Superior temporal gyrus (tissue), 1 donor: ENCODE measurements at regions not wholly inside any gene's neighbourhood (a gene's known extent, or its start where the extent isn't known, plus 50 kb on each side); places are given as distances from the start of the nearest gene placed in this dataset.
A peak's percentile ranks its signal among the peaks of the same experiment; 100 is the strongest.

Source experiments
- DNase-seq: peaks from one replicate; pipeline ENCODE4 v3.0.0-alpha.2; 2016; ENCODE audit errors: extremely low spot score

DNA sequence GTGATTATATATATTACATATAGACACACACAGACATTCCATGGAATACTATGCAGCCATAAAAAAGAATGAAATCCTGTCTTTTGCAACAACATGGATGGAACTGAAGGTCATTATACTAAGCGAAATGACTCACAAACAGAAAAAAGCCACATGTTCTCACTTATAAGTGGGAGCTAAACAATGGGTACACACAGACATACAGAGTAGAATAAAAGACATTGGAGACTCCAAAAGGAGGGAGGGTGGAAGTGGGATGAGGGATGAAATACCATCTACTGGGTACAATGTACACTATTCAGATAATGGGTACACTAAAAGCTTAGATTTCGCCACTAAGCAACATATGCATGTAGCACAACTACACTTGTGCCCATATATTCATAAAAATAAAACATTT, 170.0 kb upstream of the RGMB start:
- no peak for DNase-seq

DNA sequence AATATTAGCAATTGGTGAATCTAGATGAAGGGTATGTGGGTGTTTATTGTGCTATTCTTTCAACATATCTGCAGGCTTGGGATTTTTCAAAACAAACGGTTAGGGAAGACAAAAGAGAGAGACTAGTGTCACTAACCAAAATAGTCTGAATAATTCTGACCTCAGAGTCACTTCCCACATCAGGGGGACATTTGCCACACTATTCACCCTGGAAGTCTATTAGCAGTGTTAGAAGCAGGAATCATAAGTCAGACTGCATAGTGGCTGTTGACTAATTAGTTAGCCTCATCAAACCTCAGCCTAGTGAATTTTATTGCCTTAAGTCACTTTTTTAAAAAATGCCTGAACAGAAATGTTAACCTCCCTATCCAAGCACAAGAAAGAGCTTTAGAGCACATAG, 169.2 kb upstream of the RGMB start:
- no peak for DNase-seq

DNA sequence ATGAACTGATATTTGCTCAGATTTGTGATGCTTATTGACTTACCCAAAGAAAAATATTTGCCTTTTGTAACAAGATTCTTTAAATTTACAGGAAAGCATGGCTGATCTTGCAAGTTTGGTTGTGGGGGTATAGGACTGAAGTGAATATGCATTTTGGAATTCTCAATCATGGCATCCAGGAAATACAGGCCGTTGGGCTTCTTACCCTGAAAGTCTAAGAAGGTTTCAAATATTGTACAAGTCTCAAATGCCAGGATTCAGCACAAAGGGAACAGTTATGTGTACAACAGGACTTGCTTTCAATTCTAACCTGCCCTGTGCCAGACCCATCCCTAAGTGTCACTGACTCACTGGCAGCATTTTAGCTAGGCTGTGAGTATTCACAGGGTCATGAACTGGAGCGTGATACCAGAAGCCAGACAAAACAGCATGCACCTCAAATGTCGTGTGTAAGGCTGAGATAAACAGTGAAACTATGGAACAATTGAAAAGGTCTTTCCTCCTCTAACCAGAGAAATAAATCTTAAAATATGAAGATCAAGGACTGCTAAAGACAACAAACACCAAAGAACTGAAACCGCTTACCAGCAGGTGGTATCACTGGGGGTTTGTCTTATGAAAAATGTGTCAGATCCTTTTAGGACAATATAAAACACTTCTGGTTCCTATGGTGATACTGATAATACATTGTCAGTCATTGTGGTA, 168.6 kb upstream of the RGMB start:
- DNase-seq, result no peak

DNA sequence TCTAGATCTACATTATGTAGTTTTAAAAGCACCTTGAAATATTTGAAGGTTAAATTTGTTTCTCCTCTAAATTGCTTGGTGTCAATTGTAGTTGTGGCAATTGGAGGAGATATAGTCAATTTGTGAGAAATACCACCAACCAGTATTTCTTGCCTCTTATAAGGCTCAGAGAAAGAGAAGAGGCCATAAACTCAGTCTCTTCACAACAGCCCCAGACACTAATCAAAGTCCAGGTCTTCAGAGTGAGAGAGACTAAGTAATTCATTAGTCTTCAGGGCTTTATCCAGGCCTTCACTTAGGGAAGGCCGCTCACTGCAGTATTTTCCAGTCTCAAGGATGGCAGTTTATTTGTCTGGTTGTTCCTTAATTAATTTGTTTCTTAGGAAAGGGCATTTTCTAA, 168.0 kb upstream of the RGMB start:
- DNase-seq, result no peak

DNA sequence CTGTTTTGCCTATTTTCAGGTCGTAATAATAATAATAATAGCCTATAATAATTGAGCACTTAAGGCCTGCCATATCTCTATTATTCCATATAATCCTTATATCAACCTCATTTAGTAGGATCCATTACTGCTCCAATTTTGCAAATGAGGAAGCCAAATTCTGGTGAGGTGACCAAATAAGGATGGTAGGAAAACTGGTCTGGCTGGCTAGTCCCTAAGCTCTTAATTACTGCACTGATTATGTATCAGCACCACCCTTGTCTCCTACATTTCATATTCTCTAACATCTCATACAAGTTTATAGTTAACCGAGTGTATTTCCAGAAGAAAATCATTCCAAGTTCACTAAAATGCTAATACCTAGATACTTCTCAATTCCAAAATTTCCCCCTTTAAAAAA, 166.5 kb upstream of the RGMB start:
- DNase-seq, result no peak

DNA sequence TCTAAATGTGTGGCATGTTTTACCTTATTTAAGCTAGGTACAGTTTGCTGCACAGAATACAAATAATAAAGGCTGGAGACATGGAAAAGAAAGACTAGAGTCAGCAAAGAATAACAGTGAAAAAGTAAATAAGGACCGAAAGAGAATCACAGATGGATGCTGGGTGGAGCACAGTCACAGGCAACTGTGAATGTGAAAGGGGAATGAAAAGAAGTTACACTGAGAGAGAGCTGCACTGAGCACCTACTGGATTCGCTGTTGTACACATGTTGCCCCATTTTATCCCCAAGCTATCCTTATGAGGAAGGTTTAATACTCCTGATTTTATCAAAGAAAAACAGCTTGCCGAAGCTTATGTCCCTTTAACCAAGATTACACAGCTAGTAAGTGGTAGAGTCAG, 165.4 kb upstream of the RGMB start:
- no peak for DNase-seq

DNA sequence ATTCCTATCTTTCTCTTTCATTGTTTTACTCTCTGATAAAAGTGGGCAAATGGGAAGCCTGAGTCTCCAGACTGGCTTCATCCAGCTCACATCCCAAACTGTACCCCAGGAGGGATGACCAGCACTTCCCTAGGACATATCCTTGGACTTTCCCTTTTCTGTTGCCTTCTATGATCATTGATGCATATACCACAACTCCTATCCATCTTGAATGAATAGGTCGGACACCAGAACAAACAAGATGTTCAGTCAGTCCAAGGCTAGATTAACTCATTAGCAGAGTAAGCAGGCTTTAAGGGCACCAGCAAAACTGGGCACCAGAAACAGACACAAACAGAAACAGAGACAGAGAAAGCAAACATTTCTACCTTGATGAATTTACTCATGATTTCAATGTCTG, 159.1 kb upstream of the RGMB start:
- DNase-seq, result no peak

DNA sequence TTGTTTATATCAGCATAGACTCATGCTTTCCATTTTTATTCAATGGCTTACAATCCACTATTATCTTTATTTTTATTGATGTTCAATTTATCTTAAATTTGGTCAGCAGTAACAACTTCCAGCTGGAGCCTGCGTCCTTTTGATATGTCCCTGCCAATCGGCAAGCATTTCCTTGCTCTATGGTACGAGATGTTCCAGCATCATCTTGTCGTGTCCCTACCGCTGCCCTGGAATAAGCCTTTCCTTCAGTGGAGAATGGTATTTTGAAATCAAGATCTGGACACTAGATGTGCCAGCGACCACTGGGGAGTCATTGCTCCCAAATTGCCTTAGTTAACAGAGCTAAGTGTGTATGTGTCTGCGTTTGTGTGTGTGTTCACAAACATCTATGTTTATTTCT, 151.6 kb upstream of the RGMB start:
- DNase-seq, result no peak

DNA sequence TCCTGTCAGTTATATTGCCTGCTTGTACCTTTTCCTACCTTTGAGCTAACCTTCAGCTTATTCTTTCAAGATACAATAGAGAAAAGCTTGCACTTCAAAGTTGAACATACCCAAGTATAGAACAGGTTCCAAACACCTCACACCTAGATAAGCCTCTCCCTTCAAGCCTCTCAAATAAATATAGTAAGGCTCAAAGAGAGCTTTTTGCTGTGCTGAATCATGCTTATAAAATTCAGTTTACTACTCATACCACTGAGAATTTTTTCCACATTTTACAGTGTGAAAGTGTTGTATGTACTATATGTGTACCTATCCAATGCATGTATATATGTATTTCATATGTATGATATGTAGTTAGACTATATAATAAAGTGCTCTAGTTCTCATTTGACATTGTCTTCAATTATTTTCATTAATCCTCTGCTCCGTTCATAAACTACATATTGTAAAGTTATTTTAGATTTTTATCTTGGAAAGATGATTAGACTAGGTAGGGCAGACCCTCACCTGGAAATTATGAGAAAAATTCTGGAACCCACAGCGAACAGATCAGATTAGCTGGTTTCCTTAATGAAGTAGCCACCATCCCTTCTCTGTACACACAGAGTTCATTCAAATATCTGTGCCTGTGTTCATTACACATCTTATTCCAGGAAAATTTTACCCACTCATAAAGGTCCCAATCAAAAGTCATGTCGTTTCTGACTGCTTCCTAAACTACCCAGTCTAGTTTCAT, 149.2 kb upstream of the RGMB start:
- DNase-seq, result no peak

DNA sequence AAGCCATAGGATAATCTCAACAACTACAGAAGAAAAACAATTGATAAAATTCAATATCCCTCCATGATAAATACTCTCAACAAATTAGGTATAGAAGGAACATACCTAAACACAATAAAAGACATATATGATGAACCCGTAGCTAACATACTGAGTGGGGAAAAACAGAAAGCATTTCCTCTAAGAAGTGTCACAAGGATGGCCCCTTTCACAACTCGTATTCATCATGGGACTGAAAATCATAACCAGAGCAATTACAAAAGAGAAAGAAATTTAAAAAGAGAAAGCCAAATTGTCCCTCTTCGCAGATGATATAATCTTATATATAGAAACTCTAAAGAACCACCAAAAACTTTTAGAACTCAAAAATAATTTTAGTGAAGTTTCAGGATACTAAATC, 146.3 kb upstream of the RGMB start:
- DNase-seq, result no peak

DNA sequence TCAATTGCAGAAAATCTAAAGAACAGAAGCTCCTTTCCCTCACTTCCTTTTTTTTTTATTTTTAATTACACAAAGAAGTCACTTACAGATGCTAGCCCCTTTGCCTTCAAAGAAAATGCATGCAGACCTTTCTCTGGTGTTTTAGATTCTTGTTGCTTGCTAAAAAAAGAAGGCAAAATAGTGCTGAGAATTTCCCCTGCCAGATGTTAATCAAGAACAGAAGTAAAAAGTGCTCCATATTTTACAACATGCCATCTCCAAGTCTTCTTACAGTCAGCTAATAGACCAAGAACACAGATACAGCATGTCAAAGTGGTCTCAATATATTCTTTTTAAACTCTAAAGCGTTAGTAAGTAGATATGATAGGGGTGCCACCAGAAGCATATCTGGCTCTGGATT, 142.8 kb upstream of the RGMB start:
- DNase-seq, result no peak

DNA sequence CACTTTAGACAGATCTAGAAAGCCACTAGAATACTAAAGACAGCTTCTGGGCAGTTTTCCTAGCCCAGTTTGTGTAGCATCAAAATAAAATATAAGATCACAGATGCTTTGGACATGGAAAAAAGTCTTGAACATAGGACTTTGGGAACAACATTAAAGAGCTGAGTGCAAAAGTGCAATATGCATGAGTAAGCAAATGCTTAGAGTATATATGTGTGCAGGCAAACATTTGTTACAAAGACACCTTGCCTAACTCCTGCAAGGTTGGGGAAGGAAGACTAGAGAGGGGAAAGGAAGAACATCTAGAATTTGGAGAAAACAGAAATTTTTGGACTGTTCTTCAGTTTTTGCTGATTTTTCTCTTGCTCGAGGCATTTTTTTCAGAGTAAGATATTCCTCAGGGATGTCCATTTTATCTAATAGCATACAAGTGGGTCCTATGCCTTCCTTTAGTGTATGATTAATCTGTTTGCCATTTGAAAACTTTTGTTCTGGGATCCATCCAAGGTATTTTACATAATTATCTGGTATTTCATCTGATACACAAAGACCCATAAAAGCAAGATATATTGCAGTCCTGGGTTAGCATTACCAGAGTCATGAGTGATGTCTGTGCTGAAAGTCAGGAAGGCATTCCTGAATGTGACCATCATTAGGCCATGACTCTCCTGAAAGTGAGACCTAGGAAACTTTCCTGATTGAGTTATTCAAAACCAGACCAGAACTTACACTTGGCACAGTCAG, 142.0 kb upstream of the RGMB start:
- no peak for DNase-seq

DNA sequence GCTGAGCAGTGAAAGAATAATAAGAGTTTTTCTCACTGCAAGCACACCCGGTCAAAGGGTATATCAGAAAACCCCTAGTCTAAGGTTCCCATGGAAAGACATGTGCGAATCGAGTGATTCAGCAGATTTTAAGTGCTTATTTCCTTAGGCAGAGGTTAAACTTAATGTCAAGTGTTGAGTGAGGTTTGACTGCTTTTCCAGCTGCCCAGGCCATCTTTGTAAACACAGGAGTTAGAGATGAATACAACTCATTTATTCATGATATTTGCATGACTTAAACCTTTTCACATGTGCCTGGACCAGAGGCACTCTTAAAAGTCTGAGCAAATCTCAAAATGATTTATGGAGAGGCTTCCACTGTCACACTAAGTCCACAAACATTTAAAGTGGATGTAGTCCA, 137.8 kb upstream of the RGMB start:
- DNase-seq, result no peak

DNA sequence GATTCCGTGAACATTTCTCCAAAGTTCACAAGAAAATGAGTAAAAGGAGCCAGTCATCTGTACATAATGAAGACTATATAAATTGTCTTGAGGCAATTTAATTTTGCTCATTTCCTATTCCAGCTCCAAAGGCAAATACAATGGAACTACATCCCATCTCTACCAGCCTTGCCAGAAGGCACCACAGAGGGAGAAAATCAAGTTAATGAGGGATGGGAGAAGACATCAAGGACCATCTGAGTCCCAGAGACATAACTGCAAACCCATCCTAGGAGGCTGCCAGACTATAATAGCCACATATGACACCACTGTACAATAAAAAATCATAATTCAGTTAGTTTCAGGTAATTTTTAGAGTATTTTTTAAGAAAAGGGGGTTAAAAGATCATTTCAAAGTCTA, 136.3 kb upstream of the RGMB start:
- no peak for DNase-seq

DNA sequence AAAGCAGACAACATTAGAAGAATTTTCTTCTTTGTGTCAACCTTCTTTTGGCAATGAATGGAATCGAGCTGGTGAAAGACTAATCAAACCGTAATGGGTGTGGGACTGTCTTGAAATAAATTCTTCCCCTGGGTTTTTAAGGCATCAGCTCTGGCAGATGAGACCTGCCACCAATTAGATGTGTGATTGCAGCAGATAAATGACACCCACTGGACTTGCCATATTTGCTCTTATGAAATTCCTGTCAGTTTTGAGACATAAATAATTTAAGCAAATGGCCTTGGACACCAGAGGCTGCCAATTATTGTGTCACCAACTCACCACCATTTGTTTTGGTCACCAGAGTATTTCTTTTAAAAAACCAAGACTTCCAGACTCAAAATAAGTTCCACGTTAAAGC, 135.9 kb upstream of the RGMB start:
- DNase-seq, result no peak

DNA sequence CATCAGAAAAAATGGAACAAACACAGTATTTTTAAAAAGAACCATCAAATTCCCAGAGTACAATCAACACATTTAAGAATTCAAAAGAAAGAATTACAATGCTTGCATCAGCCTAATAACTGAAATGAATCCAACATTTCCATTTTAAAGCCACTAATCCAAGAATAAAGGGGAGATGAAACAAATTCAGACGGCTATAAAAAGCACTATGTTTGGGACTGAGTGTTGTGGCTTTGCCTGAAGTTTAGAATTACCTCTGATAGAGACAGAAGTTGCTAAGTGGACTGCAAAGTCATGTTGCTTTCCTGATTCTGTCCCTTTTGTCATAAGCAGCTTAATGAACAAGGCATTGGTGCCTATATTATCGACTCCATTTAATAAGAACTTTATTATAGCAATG, 135.4 kb upstream of the RGMB start:
- no peak for DNase-seq

DNA sequence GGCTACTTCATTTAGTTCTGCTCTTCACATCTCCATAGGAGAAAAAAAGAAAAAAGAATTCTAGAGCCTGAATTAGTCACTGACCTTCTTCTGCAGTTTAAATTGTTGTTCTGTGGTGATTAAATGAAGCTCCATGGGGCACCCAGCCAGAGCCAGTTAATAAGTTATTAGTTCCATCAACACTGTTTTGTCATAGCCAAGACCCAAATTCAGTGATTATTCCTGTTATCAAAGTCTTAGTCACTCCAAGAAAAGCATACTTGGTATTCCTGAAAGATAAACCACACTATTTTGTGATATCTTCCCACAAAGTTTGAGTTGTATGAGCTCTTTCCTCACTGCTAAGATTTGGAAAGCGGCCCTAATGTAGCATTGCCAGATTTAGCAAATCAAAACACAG, 134.8 kb upstream of the RGMB start:
- DNase-seq, result no peak

DNA sequence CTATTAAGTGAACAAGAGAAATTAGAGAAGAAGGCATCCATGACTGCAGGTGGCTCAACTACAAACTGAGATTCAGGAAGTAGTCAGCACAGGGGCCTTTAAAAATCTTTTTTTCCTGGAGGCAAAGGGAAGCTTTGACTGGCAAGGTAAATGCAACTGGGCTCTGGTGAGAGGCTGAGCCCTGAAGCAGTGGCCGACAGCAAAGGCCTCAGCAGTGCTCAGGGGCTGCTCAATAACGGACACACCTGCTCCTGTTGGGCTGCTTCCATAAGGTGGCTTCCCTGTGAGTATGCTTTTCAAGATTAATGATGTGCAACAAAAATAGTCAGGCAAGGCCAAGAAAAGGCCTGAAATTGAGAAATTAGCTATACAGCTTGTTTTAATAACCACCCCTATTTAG, 134.2 kb upstream of the RGMB start:
- DNase-seq, result no peak

DNA sequence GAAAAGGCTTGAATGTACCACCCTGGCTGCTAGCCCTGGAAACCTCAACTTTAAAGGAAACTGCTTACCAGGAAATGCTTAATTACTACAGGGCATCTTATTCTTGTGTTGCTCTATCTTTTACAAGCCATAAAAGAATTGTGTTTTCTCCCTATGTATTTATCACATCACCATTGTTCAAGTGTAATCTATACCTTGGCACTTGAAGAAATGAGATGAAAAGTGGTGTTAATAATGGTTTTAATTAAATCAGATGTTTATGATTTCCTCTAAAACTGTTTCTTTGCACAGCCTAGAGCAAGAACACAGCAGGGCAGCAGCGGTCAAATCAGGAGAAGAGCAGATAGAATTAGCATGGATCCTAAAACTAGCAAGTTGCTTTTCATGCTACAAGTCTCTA, 131.8 kb upstream of the RGMB start:
- no peak for DNase-seq

DNA sequence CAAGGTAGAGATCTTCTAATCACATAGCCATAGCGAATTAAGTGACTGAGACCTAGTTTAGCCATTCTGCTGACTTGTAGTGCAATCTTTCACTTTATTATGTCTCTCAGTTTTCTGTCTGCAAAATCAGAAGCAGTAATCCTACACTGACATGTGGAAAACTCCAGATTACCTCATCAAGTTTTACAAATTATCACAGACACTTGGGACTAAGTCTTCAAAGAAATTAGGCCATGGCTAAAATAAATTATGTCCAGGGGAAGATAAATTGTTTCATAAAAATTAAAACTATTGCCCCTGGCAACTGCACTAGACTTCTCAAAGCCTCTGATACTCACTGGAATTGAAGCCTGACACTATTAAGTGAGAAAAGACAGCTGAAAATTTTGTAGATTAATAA, 129.9 kb upstream of the RGMB start:
- no peak for DNase-seq

DNA sequence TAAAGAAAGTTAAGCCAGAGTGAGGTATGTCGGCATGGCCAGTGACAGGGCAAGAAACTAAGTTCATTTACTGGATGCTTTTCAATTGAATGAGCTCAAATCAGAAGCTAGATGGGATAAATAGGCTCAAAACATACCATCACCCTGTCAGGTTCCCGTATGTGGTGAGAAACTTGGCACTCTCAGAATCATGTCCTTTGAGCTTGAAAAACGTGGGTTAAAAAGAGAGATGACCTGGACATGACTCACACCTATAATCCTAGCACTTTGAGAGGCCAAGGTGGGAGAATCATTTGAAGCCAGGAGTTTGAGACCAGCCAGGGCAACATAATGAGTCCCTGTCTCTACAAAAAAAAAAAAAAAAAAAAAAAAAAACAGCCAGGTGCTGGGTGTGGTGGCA, 121.7 kb upstream of the RGMB start:
- no peak for DNase-seq

DNA sequence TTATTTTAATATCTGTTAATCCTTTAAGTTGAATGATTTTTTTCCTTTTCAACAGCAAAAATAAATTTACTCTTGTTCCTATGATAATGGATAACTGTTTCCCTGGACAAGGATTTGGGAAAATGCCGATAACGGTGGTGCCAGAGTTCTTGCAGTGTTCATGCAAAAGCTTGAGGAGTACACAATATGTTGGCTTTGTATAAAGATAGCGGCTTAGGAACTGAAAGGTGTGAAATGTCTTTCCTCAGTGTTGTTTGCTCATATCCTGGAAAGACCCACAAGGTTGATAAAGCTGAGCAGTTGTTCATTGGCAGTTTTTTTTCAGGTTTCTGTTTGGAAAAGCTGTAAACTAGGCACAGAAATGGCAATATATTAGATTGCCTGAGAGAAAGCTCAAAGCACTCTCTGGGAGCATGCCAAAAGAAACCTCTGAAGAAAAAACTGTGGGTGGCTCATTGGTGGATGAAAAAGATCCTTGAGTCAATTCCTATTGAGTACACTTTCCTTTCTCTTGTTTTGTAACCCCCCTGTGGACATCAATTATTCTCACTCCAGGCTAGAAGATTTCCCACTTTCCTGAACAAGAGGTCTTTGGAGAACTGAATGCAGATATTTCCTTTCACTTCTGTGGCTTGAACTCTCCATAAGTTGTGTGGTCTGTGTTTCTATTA, 117.2 kb upstream of the RGMB start:
- peak; percentile 28 for DNase-seq

DNA sequence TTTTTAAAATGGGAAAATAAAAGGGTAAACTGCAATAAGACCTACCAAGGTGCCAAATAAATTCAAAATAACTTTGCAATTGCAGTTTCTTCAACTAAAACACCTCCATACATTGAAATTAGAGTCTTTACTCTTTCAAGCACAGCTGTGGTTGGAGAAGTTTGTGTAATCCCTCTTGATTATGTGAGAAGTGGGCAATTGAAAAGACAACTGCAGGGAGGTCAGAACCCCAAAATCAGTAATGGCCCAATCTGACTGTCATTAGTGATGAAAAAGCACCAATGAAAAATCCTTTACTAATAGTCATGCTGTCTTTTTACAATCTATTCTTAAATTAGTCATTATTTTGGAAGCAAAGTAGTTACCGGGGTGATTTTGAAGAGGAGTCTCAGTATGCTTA, 116.7 kb upstream of the RGMB start:
- no peak for DNase-seq
